ENCODE measurements at regions not wholly inside any gene's neighbourhood (a gene's known extent, or its start where the extent isn't known, plus 50 kb on each side); places are given as distances from the start of the nearest gene placed in this dataset.

DNA sequence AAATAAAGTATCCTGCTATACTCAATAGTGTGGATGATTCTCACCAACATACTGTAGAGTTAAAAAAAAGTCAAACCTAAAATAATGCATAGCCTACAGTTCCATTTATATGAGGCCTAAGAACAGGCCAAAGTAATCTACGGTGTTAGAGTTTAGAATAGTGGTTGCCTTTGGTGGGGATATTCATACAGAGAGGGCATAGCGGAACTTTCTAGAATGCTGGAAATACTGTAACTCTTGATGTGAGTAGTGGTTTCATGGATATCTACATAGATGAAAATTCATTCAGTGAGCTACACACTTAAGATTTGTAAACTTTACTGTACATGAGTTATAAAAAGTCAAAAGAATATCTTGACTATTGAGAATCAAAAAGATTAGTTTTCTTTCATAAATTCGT, 349.9 kb upstream of the NFE2L3 start:
- 63 to 72% methylated on average over 3 of the region's 3 CpGs for WGBS, 2 donors
- no peak for DNase-seq
- no peak overlapping the region for H3K4me3 ChIP-seq
- peaks cover 0 to 39% (median 21%) of the 10 kb centered on the region in 3 donors for H3K4me1 ChIP-seq
- no peak overlapping the region for H3K27ac ChIP-seq
- H3K9me3 ChIP-seq: no peaks in the 10 kb centered on the region
- H3K36me3 ChIP-seq: no peaks in the 10 kb centered on the region
- intact Hi-C loops (cut with DNase I): no loop called here
- H3K27me3 ChIP-seq: no peaks in the 10 kb centered on the region
- TF ChIP-seq POLR2A (IDR thresholded peaks at IDR 0.05) (no peak), CTCF (IDR thresholded peaks at IDR 0.05) (no peak)

DNA sequence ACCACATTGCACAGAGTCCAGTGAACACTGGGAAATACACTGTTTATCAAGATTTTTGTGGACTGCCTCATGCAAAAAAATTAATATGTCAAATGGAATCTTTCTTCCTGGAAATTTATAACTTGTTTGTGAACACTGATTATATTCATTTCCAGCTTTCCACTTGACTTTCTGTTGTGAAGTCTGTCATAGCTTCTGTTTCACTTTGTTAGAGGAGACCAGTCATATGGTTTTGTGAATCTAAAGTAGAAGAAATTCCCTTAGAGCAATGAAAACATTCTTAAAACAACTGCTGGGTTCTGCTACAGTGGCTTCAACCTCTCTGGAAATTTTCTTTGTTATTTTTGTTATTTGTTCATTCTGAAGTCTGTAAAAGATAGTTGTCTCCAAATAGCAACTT, 349.5 kb upstream of the NFE2L3 start:
- Histone ChIP-seq H3K4me3 (no peak overlapping the region), H3K4me1 (peaks cover 0 to 39% (median 21%) of the 10 kb centered on the region in 3 donors), H3K27ac (peak overlapping the region in 1 of 4 donors; percentile 27), H3K36me3 (no peaks in the 10 kb centered on the region), H3K27me3 (no peaks in the 10 kb centered on the region), H3K9me3 (no peaks in the 10 kb centered on the region)
- no peak for DNase-seq
- no peak for TF ChIP-seq POLR2A (IDR thresholded peaks at IDR 0.05)
- TF ChIP-seq CTCF (IDR thresholded peaks at IDR 0.05): no peak
- intact Hi-C loops (cut with DNase I): no loop called here

DNA sequence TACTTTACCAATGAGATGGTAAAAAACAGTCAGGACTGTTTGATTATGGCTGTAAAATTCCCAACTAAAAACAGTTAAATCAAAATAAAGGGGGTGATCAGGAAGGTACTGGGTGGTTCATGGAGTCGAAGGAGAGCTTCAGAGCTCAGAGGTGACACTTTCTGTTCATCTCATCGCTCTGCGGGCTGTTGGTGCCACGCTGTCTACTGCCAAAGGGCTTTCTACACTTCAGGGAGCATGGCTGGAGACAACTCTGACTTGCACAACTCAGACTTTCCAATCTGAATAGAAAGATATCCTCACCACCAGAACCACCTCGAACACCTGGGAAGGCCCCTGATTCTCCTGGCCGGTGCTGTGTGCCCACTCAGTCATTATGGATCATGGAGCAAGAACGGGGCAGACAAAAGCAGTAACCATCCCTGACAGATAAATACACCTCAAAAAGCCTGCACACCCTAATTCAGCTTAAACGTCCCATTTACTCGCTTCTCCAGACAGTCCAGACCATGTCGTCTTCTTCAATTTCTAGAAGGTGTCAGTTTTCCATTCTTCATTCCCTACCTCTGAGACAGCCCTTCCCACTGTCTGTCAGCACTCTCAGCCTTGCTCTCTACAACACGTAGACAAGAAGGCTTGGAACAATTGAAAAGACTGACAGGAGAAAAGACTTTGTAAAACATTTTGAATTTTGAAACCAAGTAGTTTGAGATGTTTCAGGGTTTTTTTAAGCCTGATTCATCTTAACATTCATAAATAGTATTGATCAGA, 348.7 kb upstream of the NFE2L3 start:
- H3K36me3 ChIP-seq: no peaks in the 10 kb centered on the region
- peak overlapping the region in 2 of 4 donors; percentile 22 to 27 for H3K27ac ChIP-seq
- H3K9me3 ChIP-seq: no peaks in the 10 kb centered on the region
- intact Hi-C loops (cut with DNase I): no loop called here
- DNase-seq: no peak
- TF ChIP-seq POLR2A (IDR thresholded peaks at IDR 0.05): no peak
- TF ChIP-seq CTCF (IDR thresholded peaks at IDR 0.05): no peak
- H3K27me3 ChIP-seq: no peaks in the 10 kb centered on the region
- 69 to 83% methylated on average over 11 of the region's 11 CpGs for WGBS, 2 donors
- peaks cover 0 to 39% (median 21%) of the 10 kb centered on the region in 3 donors for H3K4me1 ChIP-seq
- H3K4me3 ChIP-seq: no peak overlapping the region

DNA sequence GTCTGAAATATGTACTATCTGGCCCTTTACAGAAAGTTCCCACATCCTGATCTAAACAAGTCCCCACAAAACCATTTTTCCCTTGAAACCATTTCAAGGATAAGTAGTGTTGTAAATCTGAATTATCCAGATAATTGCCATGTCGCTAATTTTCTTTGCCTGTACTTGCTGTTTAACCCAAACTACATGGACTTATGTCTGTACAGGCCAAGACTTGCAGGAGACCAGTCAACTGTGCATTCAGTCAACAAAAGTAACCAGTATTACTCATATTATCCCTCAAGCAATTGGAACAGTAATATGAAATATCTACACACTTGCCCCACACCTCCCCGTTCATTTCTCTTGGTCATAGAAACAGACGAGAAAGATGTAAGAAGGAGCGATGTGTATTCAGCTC, 347.8 kb upstream of the NFE2L3 start:
- TF ChIP-seq POLR2A (IDR thresholded peaks at IDR 0.05) (no peak), CTCF (IDR thresholded peaks at IDR 0.05) (no peak)
- no peaks in the 10 kb centered on the region for H3K9me3 ChIP-seq
- no peak overlapping the region for H3K4me3 ChIP-seq
- peak overlapping the region in 2 of 4 donors; percentile 17 to 27 for H3K27ac ChIP-seq
- H3K4me1 ChIP-seq: peaks cover 0 to 39% (median 21%) of the 10 kb centered on the region in 3 donors
- intact Hi-C loops (cut with DNase I): no loop called here
- WGBS, 2 donors: 28 to 48% methylated on average over 4 of the region's 4 CpGs
- DNase-seq: no peak
- no peaks in the 10 kb centered on the region for H3K27me3 ChIP-seq
- no peaks in the 10 kb centered on the region for H3K36me3 ChIP-seq

DNA sequence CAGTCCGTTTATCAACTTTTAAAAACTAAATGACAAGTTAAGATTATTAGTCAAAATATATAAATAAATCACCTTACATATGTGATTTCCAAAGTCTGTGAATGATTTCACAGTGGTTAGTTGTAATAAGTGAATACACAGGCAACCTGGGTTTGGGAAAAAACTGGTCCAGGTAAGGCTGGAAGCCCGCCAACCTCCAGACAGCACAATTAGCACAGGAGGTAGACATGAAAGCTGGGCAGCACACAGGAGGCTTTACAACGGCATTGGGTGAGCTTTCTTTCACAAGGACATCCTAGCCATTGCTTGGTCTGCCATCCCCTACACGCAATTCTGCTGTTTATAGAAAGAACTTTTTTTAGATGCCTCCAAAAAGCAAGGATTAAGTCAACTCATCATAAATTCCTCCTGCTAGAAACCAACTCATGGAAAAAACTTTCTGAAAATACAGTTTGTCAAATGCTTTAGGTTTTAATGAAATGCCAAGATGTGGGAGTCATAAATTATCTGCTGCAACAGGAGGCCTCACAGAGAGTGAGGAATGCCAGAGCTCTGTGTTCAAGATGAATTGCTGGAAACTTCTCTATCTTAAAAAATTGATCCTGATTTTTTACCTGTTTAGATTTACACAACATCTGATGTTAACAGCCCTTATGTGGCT, 346.8 kb upstream of the NFE2L3 start:
- Histone ChIP-seq H3K27ac (peak overlapping the region in 2 of 4 donors; percentile 41 to 62), H3K27me3 (no peaks in the 10 kb centered on the region), H3K4me1 (peaks cover 0 to 39% (median 21%) of the 10 kb centered on the region in 3 donors), H3K9me3 (no peaks in the 10 kb centered on the region), H3K4me3 (no peak overlapping the region), H3K36me3 (no peaks in the 10 kb centered on the region)
- TF ChIP-seq POLR2A (IDR thresholded peaks at IDR 0.05) (no peak), CTCF (IDR thresholded peaks at IDR 0.05) (no peak)
- DNase-seq: no peak
- 31 to 33% methylated on average over 4 of the region's 4 CpGs for WGBS, 2 donors
- intact Hi-C loops (cut with DNase I): no loop called here
